ENCODE measurements at regions not wholly inside any gene's neighbourhood (a gene's known extent, or its start where the extent isn't known, plus 50 kb on each side); places are given as distances from the start of the nearest gene placed in this dataset.

- no peak for DNase-seq
Observed at GRCh38 chr2:41498781-41499180, 549.0 kb upstream of the PKDCC start.

DNA sequence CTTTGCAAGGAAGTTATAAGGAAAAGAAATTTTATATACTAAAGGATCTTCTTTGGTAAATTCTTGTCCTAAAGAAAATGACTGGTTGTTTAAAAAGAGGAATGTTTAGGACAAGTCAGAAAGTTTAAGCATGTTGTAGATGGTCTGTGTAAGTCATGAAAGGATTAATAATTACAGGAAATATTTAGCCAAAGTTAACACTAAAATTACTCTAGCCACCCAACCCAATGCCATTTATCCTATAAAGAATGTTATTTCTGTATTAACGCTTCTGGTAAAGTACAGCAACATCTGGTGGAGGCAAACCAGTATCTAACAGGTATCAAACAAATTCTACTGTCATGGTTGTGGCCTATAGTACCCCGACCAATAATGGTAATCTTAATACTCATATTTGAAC lies 546.9 kb upstream of the PKDCC start:
- no peak for DNase-seq

DNA sequence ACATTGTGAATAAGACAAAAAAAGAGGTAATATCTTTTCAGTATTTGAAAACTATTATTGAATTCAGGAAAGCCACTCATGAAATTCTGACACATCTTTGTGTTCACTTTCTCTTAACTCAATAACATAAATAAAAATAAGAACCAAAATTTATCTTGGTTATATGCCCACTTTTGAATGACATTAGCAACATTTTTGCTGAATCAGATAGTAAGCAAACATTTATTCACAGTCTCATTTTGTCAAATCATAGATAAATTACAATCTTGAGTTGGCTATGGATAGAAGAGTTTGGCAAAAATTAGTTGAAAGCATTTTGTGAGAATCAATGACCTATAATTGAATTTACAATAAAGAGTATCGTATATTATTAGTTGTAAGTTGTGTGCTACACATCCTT lies 545.1 kb upstream of the PKDCC start:
- DNase-seq, result no peak

DNA sequence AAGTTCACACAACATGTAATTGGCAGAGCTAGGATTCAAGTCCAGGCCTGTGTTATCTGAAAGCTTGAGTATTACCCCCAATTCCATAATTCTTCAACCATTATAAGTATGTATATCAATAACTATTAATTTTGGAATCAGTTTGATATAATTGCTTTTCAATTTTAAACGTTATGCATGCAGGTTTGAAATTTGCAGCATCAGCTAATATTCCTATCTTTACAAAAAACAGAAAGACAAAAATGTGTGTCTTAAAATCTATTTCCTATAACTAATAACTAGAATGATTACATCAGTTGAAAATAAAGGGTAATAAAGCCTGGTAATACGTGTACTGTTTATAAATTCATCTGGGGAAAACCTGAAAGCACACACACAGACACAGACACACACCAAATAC lies 543.3 kb upstream of the PKDCC start:
- DNase-seq, result no peak

GRCh38 chr2:41510108-41510507 lies 537.7 kb upstream of the PKDCC start:
- DNase-seq, result peak; percentile 46

DNA sequence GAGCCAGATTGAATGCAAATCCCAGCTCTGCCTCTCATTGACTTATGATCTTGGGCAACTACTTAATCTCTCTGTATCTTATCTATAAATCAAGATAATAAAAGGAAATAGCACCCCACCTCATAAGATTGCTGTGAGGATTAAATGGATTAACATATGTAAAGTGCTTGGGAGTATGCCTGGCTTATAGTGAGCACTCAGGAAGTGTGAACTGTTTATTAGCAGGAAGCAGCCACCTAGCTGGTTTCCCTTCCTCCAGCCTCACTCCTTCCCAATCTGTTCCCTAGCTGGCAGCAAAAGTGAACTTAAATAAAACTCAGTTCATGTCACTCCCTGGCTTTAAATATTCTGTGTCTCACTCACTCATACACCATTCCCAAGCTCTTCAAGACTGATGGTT lies 526.6 kb upstream of the PKDCC start:
- no peak for DNase-seq

- no peak for DNase-seq
Observed at GRCh38 chr2:41527525-41528323, 520.1 kb upstream of the PKDCC start.

GRCh38 chr2:41535575-41535974 lies 512.2 kb upstream of the PKDCC start:
- DNase-seq, result no peak

GRCh38 chr2:41540272-41540998 lies 507.4 kb upstream of the PKDCC start:
- DNase-seq, result peak; percentile 57

DNA sequence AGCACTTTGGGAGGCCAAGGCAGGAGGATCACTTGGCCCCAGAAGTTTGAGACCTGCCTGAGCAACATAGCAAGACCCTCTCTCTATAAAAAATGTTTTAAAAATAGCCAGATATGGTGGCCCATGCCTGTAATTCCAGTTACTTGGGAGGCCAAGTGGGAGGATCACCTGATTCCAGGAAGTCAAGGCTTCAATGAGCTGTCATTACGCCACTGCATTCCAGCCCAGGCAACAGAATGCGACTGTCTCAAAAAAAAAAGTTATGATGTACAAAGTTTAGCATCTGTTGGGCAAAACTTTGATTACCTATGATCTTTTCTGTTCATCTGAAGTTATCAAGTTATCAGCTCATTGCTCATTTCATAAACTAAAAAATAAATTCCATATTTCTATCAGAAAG lies 504.1 kb upstream of the PKDCC start:
- DNase-seq, result no peak

- no peak for DNase-seq
Observed at GRCh38 chr2:41544709-41545108, 503.1 kb upstream of the PKDCC start.

DNA sequence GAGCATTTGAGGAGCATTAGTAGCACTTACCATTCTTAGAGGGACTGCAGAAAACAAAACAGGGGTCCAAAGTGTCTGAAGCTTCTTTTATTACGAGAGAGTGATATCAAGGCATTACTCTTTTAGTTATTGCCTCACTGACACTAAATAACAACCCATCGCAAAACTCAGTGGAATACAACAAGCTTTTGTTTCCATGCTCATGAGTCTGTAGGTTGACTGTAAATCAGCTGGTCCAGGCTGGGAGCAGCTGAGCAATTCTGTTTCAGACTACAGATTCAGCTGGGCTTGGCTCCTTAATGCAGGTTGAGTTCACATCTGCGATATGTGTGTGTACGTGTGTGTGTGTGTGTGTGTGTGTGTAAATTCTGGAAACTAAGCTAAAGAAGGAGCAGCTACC lies 501.8 kb upstream of the PKDCC start:
- DNase-seq, result no peak

GRCh38 chr2:41568648-41569047 lies 479.2 kb upstream of the PKDCC start:
- no peak for DNase-seq

DNA sequence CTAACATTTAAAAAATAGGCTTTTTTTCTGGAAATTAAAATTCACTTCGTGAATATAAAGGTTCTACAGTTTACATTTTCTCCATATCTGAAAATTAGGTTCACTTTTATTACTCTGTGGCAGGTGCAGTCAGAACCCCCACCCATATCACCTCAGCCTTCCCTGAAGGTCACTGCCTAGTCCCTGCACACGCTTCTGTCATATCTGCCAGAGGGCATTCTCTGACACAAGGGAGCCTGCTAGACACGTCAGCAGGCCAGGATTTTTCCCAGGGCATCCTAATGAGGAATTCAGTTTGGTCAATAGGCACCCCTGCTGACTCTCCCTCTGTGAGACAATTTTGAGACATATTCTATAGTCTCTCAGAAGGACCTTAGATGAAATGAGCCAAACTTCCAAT lies 475.7 kb upstream of the PKDCC start:
- no peak for DNase-seq

DNA sequence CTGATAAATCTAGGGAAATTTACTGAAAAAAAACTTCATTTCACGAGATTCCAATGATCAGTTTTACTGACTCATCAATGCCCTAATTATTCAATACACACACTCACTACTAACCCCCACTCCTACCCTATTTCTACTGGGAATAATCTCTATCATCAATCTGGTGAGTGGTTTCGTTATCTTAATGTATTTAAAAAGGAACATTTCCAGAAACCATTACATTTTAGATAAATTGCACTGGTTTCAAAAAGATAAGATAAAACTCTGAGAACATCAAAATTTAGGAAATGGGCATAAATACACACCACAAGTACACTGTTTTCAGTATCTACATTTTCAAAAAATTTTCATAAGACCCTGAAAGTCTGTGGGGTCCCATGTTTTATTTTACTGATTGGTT lies 471.4 kb upstream of the PKDCC start:
- DNase-seq, result no peak

DNA sequence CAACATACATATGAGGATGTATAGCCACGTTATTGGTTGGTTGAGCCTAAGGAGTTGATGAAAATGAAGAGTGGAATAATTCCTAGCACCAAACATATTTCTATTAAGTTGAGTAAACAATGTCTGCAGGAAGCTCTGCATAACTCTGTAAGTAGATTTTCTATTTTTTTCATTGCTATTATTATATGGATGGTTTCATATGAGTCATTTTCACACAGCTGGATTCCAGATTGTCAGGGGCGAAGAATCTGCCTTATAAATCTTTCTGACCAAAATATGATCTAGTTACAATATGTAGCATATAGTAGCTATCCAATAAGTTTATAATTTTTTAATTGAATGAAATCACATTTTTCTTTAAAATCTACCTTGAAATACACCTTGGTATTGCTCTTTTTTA lies 468.0 kb upstream of the PKDCC start:
- no peak for DNase-seq

GRCh38 chr2:41580806-41581205 lies 467.0 kb upstream of the PKDCC start:
- DNase-seq, result no peak

DNA sequence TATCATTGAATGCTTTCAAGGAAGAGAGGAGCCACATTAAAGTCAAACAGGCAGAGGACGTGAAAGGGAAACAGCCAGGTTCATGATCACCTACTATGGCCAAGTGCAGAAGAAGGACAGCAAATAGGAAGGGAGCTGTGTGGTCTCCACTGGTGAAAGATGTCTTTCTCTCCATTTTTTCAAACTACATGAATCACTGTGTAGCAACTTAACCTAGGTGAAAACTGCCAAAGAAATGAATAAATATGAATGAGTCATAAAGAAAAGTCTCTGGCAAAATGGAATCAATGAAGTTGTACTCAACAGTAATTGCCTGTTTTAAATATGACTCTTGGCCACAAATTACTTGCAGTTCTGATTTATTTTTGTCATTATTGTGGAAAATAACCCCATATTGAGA lies 452.6 kb upstream of the PKDCC start:
- DNase-seq, result no peak

DNA sequence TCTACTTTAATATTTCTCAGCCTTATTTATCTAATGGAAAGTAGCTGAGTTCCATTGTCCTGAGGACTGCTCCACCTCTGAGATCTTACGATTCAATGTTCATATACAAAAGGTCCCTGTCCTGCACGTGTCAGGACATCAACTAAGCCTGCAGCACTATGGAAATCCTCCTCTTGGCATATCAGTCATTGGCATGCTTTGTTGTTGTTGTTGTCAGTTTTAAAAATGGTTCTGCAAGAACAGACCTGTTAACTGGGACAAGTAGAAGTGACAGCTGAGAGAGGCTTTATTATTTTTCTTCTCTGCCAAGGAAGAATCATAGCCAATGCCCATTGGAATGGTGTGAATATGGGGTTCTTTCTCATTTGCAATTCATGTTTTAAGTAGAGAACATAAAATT lies 450.1 kb upstream of the PKDCC start:
- DNase-seq, result no peak

DNA sequence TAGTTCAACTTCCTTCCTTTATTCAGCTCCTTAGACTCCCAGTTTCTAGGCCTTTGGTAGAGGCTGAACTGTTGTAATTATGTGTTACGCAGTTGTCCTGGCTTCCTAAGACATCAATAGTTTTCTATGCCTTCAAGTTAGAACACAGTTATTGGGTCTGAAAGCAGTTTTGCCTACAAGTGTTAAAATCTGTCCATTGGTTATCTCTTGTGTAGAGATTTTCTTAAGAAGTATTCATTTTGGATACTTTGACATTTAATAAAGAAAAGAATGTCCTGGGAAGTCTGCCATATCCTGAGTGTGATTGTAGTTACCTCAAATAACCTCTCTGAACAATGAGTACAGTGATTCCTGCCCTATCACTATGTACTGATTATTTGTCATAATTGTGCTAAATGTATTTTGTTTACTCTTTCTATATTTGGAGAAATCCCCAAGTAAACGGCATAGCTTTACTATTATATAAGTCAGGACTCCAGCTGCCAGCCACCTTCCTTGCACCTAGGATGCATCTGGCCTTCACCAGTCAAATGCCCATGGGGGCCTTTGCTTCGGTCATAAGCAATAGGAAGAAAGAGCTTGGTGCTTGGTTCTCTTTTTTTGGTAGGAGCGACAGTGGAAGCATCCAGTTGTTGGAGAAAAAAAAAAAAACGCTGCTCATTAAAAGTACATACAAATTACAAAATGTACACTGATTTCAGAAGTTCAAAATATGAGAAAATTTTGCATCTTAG lies 449.5 kb upstream of the PKDCC start:
- DNase-seq, result no peak

DNA sequence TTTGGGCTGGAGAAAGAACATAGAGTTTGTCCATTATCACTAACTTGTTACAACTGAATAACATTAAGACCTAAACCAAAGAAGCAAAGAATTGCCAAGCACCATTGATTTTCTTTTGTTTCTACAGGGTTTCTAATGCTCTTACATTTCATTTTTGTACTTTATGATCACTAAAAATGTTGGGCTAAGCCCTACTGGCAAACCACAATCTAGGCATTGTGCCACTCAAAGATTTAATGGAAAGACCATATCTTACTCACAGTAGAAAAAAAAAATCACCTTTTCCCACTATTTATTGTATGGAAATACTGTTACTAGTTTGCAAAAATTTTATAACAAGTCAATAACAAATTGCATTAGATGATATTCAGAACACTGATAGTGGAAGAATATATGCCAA lies 447.4 kb upstream of the PKDCC start:
- no peak for DNase-seq

DNA sequence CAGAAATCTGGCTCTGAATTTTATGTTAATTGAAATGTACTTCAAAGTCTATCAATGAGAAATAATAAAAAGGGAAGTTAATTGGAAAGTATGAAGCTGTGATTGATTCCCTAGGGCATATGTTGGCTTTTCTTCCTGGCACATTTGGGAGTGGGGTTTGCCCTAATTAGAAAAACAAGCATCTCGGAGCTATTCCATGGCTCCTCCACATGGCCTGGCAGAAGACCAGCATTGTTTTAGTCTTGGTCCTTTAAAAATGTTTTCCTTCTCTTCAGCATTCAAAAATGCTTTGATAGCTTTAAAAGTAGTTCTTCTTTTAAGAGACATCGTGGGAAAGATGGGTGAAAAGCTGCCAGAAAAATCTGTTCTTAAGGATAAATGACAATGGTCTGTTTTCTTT lies 445.5 kb upstream of the PKDCC start:
- DNase-seq, result no peak

DNA sequence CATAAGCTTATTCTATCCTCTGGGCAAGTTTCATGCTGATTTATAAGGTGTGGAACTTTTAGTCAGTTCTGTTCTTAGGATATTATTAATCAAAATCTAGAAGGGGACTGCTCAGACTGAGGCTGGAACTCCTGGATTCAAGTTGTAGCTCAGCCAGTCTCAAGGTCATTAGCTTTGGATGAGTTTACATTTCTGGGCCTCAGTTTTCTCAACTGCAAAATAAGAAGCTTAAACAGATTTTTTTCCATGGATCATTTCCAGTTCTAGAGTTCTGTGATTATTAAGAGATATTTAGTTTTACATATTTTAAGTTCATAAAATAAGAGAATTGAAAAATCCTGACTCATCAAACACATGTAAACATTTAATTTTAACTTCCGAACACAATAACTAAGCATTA lies 442.5 kb upstream of the PKDCC start:
- no peak for DNase-seq

DNA sequence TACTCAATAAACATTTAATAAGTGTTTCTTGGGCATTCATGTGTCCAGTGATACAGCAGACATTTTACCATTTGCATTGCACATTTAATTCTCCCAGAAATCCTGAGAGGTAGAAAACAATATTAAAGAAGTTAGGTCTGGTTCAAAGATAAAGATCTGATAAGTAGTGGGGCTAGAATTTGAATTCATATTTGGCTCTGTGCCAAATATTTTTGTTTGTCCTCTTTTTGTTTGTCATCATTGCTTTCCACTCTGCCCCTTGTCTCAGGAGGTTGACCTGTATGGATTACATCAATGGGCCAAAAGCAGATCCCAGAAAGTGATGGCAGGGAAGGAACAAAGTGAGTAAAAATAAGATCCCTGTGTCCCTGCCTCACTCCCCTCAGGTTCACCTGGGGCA lies 441.9 kb upstream of the PKDCC start:
- DNase-seq, result no peak

All from DMS153 (cell line).